ENCODE measurements at regions not wholly inside any gene's neighbourhood (a gene's known extent, or its start where the extent isn't known, plus 50 kb on each side); places are given as distances from the start of the nearest gene placed in this dataset.

DNA sequence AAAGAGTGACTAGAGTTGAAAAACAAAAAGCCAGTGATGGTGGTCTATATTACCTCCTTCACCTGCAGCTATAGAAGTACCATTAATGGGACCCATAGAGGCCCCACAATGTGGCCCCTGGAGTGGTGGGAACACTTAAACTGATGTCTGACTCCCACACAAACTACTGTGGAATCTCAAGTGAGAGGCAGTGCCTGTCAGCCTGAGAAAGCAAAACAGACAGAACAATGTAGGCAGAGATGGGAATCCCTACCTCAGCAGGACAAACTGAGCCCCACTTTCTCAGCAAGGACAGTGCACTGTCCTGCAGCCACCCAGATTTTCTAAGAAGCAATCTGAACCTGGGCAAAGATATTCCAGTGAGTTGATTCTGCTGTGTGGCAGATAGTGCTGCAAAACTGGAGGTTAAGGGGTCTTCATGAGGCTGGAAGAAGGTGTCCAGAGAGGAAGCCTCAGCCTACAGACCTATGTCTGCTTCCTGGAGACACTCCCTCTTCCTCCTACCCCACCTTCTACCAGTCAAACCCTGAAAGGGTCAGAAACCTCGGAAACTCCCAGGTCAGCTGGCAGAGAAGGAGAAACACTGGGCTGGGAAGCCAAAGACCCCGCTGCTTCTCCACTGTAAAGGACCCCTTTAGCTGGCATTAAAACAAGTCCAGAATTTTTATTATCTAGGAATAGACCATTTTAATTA is 228.7 kb downstream of the C1orf94 start:
- TF ChIP-seq, protein P1, sequence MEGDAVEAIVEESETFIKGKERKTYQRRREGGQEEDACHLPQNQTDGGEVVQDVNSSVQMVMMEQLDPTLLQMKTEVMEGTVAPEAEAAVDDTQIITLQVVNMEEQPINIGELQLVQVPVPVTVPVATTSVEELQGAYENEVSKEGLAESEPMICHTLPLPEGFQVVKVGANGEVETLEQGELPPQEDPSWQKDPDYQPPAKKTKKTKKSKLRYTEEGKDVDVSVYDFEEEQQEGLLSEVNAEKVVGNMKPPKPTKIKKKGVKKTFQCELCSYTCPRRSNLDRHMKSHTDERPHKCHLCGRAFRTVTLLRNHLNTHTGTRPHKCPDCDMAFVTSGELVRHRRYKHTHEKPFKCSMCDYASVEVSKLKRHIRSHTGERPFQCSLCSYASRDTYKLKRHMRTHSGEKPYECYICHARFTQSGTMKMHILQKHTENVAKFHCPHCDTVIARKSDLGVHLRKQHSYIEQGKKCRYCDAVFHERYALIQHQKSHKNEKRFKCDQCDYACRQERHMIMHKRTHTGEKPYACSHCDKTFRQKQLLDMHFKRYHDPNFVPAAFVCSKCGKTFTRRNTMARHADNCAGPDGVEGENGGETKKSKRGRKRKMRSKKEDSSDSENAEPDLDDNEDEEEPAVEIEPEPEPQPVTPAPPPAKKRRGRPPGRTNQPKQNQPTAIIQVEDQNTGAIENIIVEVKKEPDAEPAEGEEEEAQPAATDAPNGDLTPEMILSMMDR (IDR thresholded peaks at IDR 0.05): no peak
- TF ChIP-seq POLR2A (IDR thresholded peaks at IDR 0.05): no peak
- TF ChIP-seq EP300 (IDR thresholded peaks at IDR 0.05): no peak
